Keratinocyte (primary cell): ENCODE measurements at regions not wholly inside any gene's neighbourhood (a gene's known extent, or its start where the extent isn't known, plus 50 kb on each side); places are given as distances from the start of the nearest gene placed in this dataset.

Experiments
- DNase-seq: peaks from one replicate; pipeline ENCODE4 v3.0.0-alpha.2; 2011; ENCODE audit warnings: low read depth, missing footprints, low spot score
- FAIRE-seq: peaks from 2 replicates; lab custom pipeline; 2011; peaks lifted over from hg19 to GRCh38; lab: Jason Lieb, UNC
- H2AFZ ChIP-seq: 2 replicates; pipeline ENCODE4 v1.6.0; 2012; ENCODE audit warnings: low read length, control low read depth, inconsistent platforms; ENCODE audit not compliant: control insufficient read depth
- H3K27ac ChIP-seq: 2 replicates; pipeline ENCODE4 v1.5.1; 2011; ENCODE audit warnings: low read length; ENCODE audit not compliant: control insufficient read depth, insufficient read depth
- H3K27me3 ChIP-seq: 3 replicates; pipeline ENCODE4 v1.6.0; 2011; ENCODE audit warnings: low read length; ENCODE audit not compliant: control insufficient read depth, insufficient read depth; ENCODE audit errors: extremely low read depth
- H3K36me3 ChIP-seq, 2 experiments: 2 replicates in 1 of 2; 3 replicates in 1 of 2; pipeline ENCODE4 v1.5.1; 2011; ENCODE audit warnings: low read length in 2 of 2, mild to moderate bottlenecking in 1 of 2; ENCODE audit not compliant: control insufficient read depth in 2 of 2, insufficient read depth in 2 of 2; ENCODE audit errors: extremely low read depth in 1 of 2
- H3K4me1 ChIP-seq: 3 replicates; pipeline ENCODE4 v1.5.1; 2011; ENCODE audit warnings: low read length; ENCODE audit not compliant: control insufficient read depth, insufficient read depth; ENCODE audit errors: extremely low read depth
- H3K4me2 ChIP-seq: 3 replicates; pipeline ENCODE4 v1.6.0; 2011; ENCODE audit warnings: low read depth, low read length; ENCODE audit not compliant: control insufficient read depth, insufficient read depth; ENCODE audit errors: extremely low read depth
- H3K4me3 ChIP-seq, 3 experiments: fragments of 200-600 bp in 1 of 3; sonication (generic) in 1 of 3; 2 replicates in 2 of 3; 3 replicates in 1 of 3; pipeline ENCODE4 v1.5.1; 2011 to 2016; ENCODE audit warnings: low read length in 3 of 3, mild to moderate bottlenecking in 3 of 3, control low read depth in 2 of 3, inconsistent platforms in 1 of 3, low read depth in 1 of 3, mixed read lengths in 1 of 3, mixed run types in 1 of 3, moderate library complexity in 1 of 3; ENCODE audit not compliant: control insufficient read depth in 2 of 3, insufficient read depth in 2 of 3; ENCODE audit errors: extremely low read depth in 1 of 3
- H3K79me2 ChIP-seq: 2 replicates; pipeline ENCODE4 v1.6.0; 2012; ENCODE audit warnings: low read length; ENCODE audit not compliant: control insufficient read depth, insufficient read depth
- H3K9ac ChIP-seq: 3 replicates; pipeline ENCODE4 v1.6.0; 2011; ENCODE audit warnings: low read length; ENCODE audit not compliant: control insufficient read depth, insufficient read depth; ENCODE audit errors: extremely low read depth
- H3K9me1 ChIP-seq: 3 replicates; pipeline ENCODE4 v1.6.0; 2011; ENCODE audit warnings: low read length; ENCODE audit not compliant: control insufficient read depth, insufficient read depth; ENCODE audit errors: extremely low read depth
- H3K9me3 ChIP-seq: 2 replicates; pipeline ENCODE4 v1.5.1; 2012; ENCODE audit warnings: low read depth, low read length; ENCODE audit not compliant: control insufficient read depth
- H4K20me1 ChIP-seq: 3 replicates; pipeline ENCODE4 v1.6.0; 2011; ENCODE audit warnings: low read length; ENCODE audit not compliant: control insufficient read depth, insufficient read depth; ENCODE audit errors: extremely low read depth
- EZH2 ChIP-seq: IDR thresholded peaks from one replicate; pipeline ENCODE4 v1.6.1; 2012; ENCODE audit warnings: inconsistent platforms, mild to moderate bottlenecking, low read length, moderate library complexity
- dilution Hi-C: fragments of 300-500 bp; cut with MboI; formaldehyde crosslinking; loops from one replicate; pipeline ENCODE4 v1.7.0; 2020; ENCODE audit warnings: low sequenced_read_pairs; ENCODE audit not compliant: extremely low pct_ligation_motif_present
- TF ChIP-seq, protein P1 (sequence below), 3 experiments: IDR thresholded peaks in 1 of 3; conservative IDR thresholded peaks in 1 of 3; optimal IDR thresholded peaks in 1 of 3; 2 replicates in 2 of 3; 3 replicates in 1 of 3; pipeline versions ENCODE3 to v1.5.1; 2011; ENCODE audit warnings: low read length in 3 of 3, mild to moderate bottlenecking in 3 of 3, moderate library complexity in 2 of 3, control low read depth in 1 of 3, inconsistent platforms in 1 of 3; ENCODE audit not compliant: insufficient read depth in 2 of 3; ENCODE audit errors: extremely low read depth in 1 of 3

DNA sequence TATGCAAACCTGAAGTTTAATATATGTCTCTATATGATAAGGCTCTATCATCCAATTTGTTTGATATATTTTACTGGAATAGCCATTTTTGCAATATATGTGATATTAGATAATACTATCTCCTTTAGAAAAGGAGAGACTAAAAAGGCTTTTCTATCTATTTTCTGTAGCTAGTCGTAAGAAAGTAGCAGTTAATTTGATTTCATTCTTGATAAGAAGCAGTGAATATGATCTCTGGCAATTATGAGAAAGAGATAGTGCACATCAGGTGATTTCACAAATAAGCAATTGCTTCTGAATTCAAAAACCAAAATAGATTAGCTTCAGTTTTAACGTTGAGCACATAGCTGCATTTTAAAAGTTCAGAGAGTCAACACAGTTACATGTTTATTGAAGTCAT, 1318.4 kb downstream of the CDH8 start:
- H3K9ac ChIP-seq, result no peak overlapping the region
- H3K27ac ChIP-seq, result no peak overlapping the region
- no peak overlapping the region for H3K4me2 ChIP-seq
- no peaks in the 10 kb centered on the region for H3K79me2 ChIP-seq
- dilution Hi-C loops, result no loop called here
- no peak for TF ChIP-seq EZH2
- TF ChIP-seq, protein P1, sequence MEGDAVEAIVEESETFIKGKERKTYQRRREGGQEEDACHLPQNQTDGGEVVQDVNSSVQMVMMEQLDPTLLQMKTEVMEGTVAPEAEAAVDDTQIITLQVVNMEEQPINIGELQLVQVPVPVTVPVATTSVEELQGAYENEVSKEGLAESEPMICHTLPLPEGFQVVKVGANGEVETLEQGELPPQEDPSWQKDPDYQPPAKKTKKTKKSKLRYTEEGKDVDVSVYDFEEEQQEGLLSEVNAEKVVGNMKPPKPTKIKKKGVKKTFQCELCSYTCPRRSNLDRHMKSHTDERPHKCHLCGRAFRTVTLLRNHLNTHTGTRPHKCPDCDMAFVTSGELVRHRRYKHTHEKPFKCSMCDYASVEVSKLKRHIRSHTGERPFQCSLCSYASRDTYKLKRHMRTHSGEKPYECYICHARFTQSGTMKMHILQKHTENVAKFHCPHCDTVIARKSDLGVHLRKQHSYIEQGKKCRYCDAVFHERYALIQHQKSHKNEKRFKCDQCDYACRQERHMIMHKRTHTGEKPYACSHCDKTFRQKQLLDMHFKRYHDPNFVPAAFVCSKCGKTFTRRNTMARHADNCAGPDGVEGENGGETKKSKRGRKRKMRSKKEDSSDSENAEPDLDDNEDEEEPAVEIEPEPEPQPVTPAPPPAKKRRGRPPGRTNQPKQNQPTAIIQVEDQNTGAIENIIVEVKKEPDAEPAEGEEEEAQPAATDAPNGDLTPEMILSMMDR (optimal IDR thresholded peaks at IDR 0.05 in 1 of 3, IDR thresholded peaks at IDR 0.05 in 1 of 3, conservative IDR thresholded peaks at IDR 0.05 in 1 of 3; ENCODE audit: extremely low read depth in 1 of 3, insufficient read depth in 2 of 3, low read length in 3 of 3), result no peak
- no peaks in the 10 kb centered on the region for H3K27me3 ChIP-seq
- no peaks in the 10 kb centered on the region for H3K36me3 ChIP-seq
- FAIRE-seq (no peak), DNase-seq (no peak)
- H4K20me1 ChIP-seq, result no peaks in the 10 kb centered on the region
- no peak overlapping the region for H2AFZ ChIP-seq
- no peaks in the 10 kb centered on the region for H3K9me3 ChIP-seq
- H3K4me3 ChIP-seq, result no peak overlapping the region
- no peaks in the 10 kb centered on the region for H3K4me1 ChIP-seq
- H3K9me1 ChIP-seq, result no peaks in the 10 kb centered on the region

DNA sequence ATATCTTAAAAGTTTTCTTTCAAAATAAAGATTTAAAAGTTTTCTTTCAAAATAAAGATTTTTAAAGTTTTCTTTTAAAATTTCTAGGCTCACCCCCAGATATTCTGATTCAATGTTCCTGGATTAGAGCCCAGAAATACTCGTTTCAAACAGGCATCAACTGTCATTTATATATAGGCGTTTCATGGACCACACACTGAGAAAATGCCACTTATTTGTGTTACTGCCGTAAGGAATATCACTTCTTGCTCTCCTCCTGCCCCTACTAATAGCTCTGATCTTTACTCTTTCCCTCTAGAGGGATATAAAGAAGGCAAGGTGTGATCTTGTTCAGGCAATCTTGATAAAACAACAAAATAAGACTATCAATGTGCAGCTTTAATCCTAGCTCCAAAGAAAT, 1324.1 kb downstream of the CDH8 start:
- H3K79me2 ChIP-seq, result no peaks in the 10 kb centered on the region
- no peak overlapping the region for H3K9ac ChIP-seq
- H3K36me3 ChIP-seq, result no peaks in the 10 kb centered on the region
- FAIRE-seq (no peak), DNase-seq (no peak)
- no peak overlapping the region for H3K4me2 ChIP-seq
- dilution Hi-C loops, result no loop called here
- no peak overlapping the region for H2AFZ ChIP-seq
- H3K4me3 ChIP-seq, result no peak overlapping the region
- H3K9me1 ChIP-seq, result no peaks in the 10 kb centered on the region
- H3K9me3 ChIP-seq, result no peaks in the 10 kb centered on the region
- no peak overlapping the region for H3K27ac ChIP-seq
- no peaks in the 10 kb centered on the region for H4K20me1 ChIP-seq
- H3K27me3 ChIP-seq, result no peaks in the 10 kb centered on the region
- TF ChIP-seq, protein P1 (optimal IDR thresholded peaks at IDR 0.05 in 1 of 3, IDR thresholded peaks at IDR 0.05 in 1 of 3, conservative IDR thresholded peaks at IDR 0.05 in 1 of 3; ENCODE audit: extremely low read depth in 1 of 3, insufficient read depth in 2 of 3, low read length in 3 of 3), result no peak
- no peak for TF ChIP-seq EZH2
- H3K4me1 ChIP-seq, result no peaks in the 10 kb centered on the region
